CD14-positive monocyte (primary cell): ENCODE measurements at regions not wholly inside any gene's neighbourhood (a gene's known extent, or its start where the extent isn't known, plus 50 kb on each side); places are given as distances from the start of the nearest gene placed in this dataset.
A peak's percentile ranks its signal among the peaks of the same experiment; 100 is the strongest.

Experiments
- DNase-seq, 3 donors: peaks; one replicate each; pipeline ENCODE4 v3.0.0-alpha.2; 2011 to 2022
- H2AFZ ChIP-seq: 2 replicates; pipeline ENCODE4 v1.6.0; 2012; ENCODE audit warnings: mild to moderate bottlenecking, low read depth, low read length, inconsistent platforms; ENCODE audit not compliant: insufficient read depth, poor library complexity, severe bottlenecking
- H3K27ac ChIP-seq, 2 donors: 1 replicate in 1 of 2; 2 replicates in 1 of 2; pipeline ENCODE4 v1.5.1; 2012 to 2013; ENCODE audit warnings: low read length in 2 of 2, control low read depth in 1 of 2, inconsistent platforms in 1 of 2, low read depth in 1 of 2, mild to moderate bottlenecking in 1 of 2
- H3K27me3 ChIP-seq, 2 donors: one replicate each; pipeline versions ENCODE4 v1.6.0 to v1.6.1; 2011 to 2013; ENCODE audit warnings: low read length in 2 of 2; ENCODE audit not compliant: control insufficient read depth in 2 of 2, insufficient read depth in 2 of 2
- H3K36me3 ChIP-seq, 2 donors: replicated peaks in 1 of 2; 1 replicate in 1 of 2; 2 replicates in 1 of 2; pipeline versions ENCODE4 v1.5.1 to v1.6.1; 2012 to 2013; ENCODE audit warnings: low read length in 2 of 2, control low read depth in 1 of 2, inconsistent platforms in 1 of 2, mild to moderate bottlenecking in 1 of 2; ENCODE audit not compliant: insufficient read depth in 2 of 2, control insufficient read depth in 1 of 2
- H3K4me1 ChIP-seq, 2 donors: 1 replicate in 1 of 2; 2 replicates in 1 of 2; pipeline versions ENCODE4 v1.5.1 to v1.6.1; 2012 to 2013; ENCODE audit warnings: low read length in 2 of 2, control low read depth in 1 of 2, inconsistent platforms in 1 of 2, mild to moderate bottlenecking in 1 of 2, moderate library complexity in 1 of 2; ENCODE audit not compliant: insufficient read depth in 2 of 2, control insufficient read depth in 1 of 2
- H3K4me2 ChIP-seq: replicated peaks from 2 replicates; pipeline ENCODE3; 2012; ENCODE audit warnings: low read length, moderate library complexity, mild to moderate bottlenecking; ENCODE audit not compliant: poor library complexity, severe bottlenecking; ENCODE audit errors: extremely low read depth
- H3K4me3 ChIP-seq, 3 experiments: fragments of 200-600 bp in 1 of 3; sonication (generic) in 1 of 3; replicated peaks in 1 of 3; 1 replicate in 2 of 3; 2 replicates in 1 of 3; pipeline ENCODE4 v1.5.1; 2011 to 2013; ENCODE audit warnings: low read length in 3 of 3, mild to moderate bottlenecking in 3 of 3, control low read depth in 2 of 3, low read depth in 2 of 3, inconsistent platforms in 1 of 3, moderate library complexity in 1 of 3
- H3K79me2 ChIP-seq: 2 replicates; pipeline ENCODE4 v1.6.0; 2012; ENCODE audit warnings: mild to moderate bottlenecking, control low read depth, inconsistent platforms, low read length, moderate library complexity; ENCODE audit not compliant: insufficient read depth
- H3K9ac ChIP-seq: 2 replicates; pipeline ENCODE4 v1.6.0; 2017; ENCODE audit warnings: low read length, mild to moderate bottlenecking; ENCODE audit not compliant: insufficient read depth, poor library complexity, severe bottlenecking
- H3K9me3 ChIP-seq, 2 donors: replicated peaks in 1 of 2; 1 replicate in 1 of 2; 2 replicates in 1 of 2; pipeline versions ENCODE4 v1.5.1 to v1.6.1; 2012 to 2013; ENCODE audit warnings: low read length in 2 of 2, control low read depth in 1 of 2; ENCODE audit not compliant: control insufficient read depth in 1 of 2, insufficient read depth in 1 of 2
- H4K20me1 ChIP-seq: 2 replicates; pipeline ENCODE4 v1.6.0; 2012; ENCODE audit warnings: mild to moderate bottlenecking, low read length, control low read depth, moderate library complexity; ENCODE audit not compliant: insufficient read depth
- H3K27ac Mint-ChIP-seq, 7 donors: one replicate each; pipeline ENCODE4 v1.8.0; 2020; ENCODE audit warnings: mild to moderate bottlenecking in 7 of 7, mixed read lengths in 7 of 7, moderate library complexity in 6 of 7, inconsistent platforms in 2 of 7
- H3K27me3 Mint-ChIP-seq, 3 donors: one replicate each; pipeline ENCODE4 v1.8.0; 2021 to 2022; ENCODE audit warnings: low read depth in 3 of 3, mild to moderate bottlenecking in 3 of 3, mixed read lengths in 3 of 3, moderate library complexity in 3 of 3, inconsistent platforms in 1 of 3
- H3K36me3 Mint-ChIP-seq, 2 donors: one replicate each; pipeline ENCODE4 v1.8.0; 2020; ENCODE audit warnings: mixed read lengths in 2 of 2, inconsistent platforms in 1 of 2, mild to moderate bottlenecking in 1 of 2
- H3K4me1 Mint-ChIP-seq: one replicate; pipeline ENCODE4 v1.8.0; 2020; ENCODE audit warnings: mild to moderate bottlenecking, mixed read lengths
- H3K4me3 Mint-ChIP-seq, 2 donors: one replicate each; pipeline ENCODE4 v1.8.0; 2020; ENCODE audit warnings: mild to moderate bottlenecking in 2 of 2, mixed read lengths in 2 of 2, moderate library complexity in 1 of 2
- H3K9me3 Mint-ChIP-seq, 7 donors: one replicate each; pipeline ENCODE4 v1.8.0; 2020 to 2022; ENCODE audit warnings: mixed read lengths in 7 of 7, mild to moderate bottlenecking in 6 of 7, moderate library complexity in 6 of 7, inconsistent platforms in 2 of 7
- CTCF ChIP-seq: fragments of 200-600 bp; IDR thresholded peaks from one replicate; pipeline ENCODE4 v1.8.0; 2022; ENCODE audit warnings: antibody characterized with exemption, mild to moderate bottlenecking
- WGBS: methylation state at CpG from one replicate; pipeline ENCODE4 v1.1.5; 2013; ENCODE audit warnings: missing lambda C conversion rate; ENCODE audit not compliant: insufficient coverage; 5-methylcytosine and 5-hydroxymethylcytosine counted together
- intact Hi-C, 2 donors: fragments of 100-400 bp; cut with micrococcal nuclease; formaldehyde crosslinking; loops; one replicate each; pipeline versions ENCODE4 v1.15.0 to v1.15.1; 2023

- no peak overlapping the region for H3K4me3 ChIP-seq
- H3K9me3 ChIP-seq = peaks cover 8 to 28% of the 10 kb centered on the region in 2 donors
- no peak for DNase-seq
- no peak overlapping the region for H2AFZ ChIP-seq
- WGBS = no CpG with 5 or more reads among the region's 1 CpG
- no peaks in the 10 kb centered on the region for H3K27me3 ChIP-seq
- no peaks in the 10 kb centered on the region for H4K20me1 ChIP-seq
- intact Hi-C loops = no loop called here
- no peak overlapping the region for H3K27ac ChIP-seq
- no peak overlapping the region for H3K4me3 Mint-ChIP-seq
- no peaks in the 10 kb centered on the region for H3K36me3 ChIP-seq
- no peaks in the 10 kb centered on the region for H3K4me1 ChIP-seq
- no peak overlapping the region for H3K9ac ChIP-seq
- H3K27ac Mint-ChIP-seq = no peak overlapping the region
- no peaks in the 10 kb centered on the region for H3K36me3 Mint-ChIP-seq
- H3K9me3 Mint-ChIP-seq = peaks cover 11 to 33% (median 25%) of the 10 kb centered on the region in 7 donors
- peaks cover 0 to 4% (median 2%) of the 10 kb centered on the region in 3 donors for H3K27me3 Mint-ChIP-seq
- no peaks in the 10 kb centered on the region for H3K4me1 Mint-ChIP-seq
- no peak overlapping the region for H3K4me2 ChIP-seq
- TF ChIP-seq CTCF = no peak
- H3K79me2 ChIP-seq = no peaks in the 10 kb centered on the region
Measured at GRCh38 chr1:181947441-181947840, 114.1 kb downstream of the ZNF648 start.

GRCh38 chr1:181936768-181937581, 124.5 kb downstream of the ZNF648 start:
- H3K9ac ChIP-seq = no peak overlapping the region
- peaks cover 2 to 6% (median 5%) of the 10 kb centered on the region in 3 donors for H3K27me3 Mint-ChIP-seq
- 40% methylated on average over 4 of the region's 9 CpGs for WGBS
- no peak overlapping the region for H3K27ac Mint-ChIP-seq
- H3K27ac ChIP-seq = no peak overlapping the region
- DNase-seq = no peak
- H3K4me2 ChIP-seq = no peak overlapping the region
- H4K20me1 ChIP-seq = no peaks in the 10 kb centered on the region
- H3K4me1 Mint-ChIP-seq = no peaks in the 10 kb centered on the region
- H3K36me3 ChIP-seq = no peaks in the 10 kb centered on the region
- H3K36me3 Mint-ChIP-seq = no peaks in the 10 kb centered on the region
- H2AFZ ChIP-seq = no peak overlapping the region
- H3K9me3 Mint-ChIP-seq = no peaks in the 10 kb centered on the region
- no peak overlapping the region for H3K4me3 ChIP-seq
- intact Hi-C loops = no loop called here
- peak; percentile 0 for TF ChIP-seq CTCF
- H3K79me2 ChIP-seq = no peaks in the 10 kb centered on the region
- no peaks in the 10 kb centered on the region for H3K27me3 ChIP-seq
- H3K4me3 Mint-ChIP-seq = no peak overlapping the region
- H3K4me1 ChIP-seq = no peaks in the 10 kb centered on the region
- no peaks in the 10 kb centered on the region for H3K9me3 ChIP-seq
